HepG2 (cell line): ENCODE measurements at regions not wholly inside any gene's neighbourhood (a gene's known extent, or its start where the extent isn't known, plus 50 kb on each side); places are given as distances from the start of the nearest gene placed in this dataset.

Source experiments
- EP300 ChIP-seq, 3 experiments: sonication (generic) in 1 of 3; formaldehyde crosslinking in 1 of 3; IDR thresholded peaks; 2 replicates each; pipeline versions ENCODE4 v1.5.1 to v1.6.1; 2011 to 2020; ENCODE audit warnings: low read depth in 2 of 3, low read length in 2 of 3, borderline replicate concordance in 1 of 3, improper control_type of control experiment in 1 of 3, mild to moderate bottlenecking in 1 of 3, missing genetic modification reagents in 1 of 3, moderate library complexity in 1 of 3
- GABPA ChIP-seq, 2 experiments: IDR thresholded peaks; 2 replicates each; pipeline ENCODE4 v1.6.1; 2011 to 2016; ENCODE audit warnings: low read depth in 2 of 2, low read length in 1 of 2, missing biosample characterization in 1 of 2, missing genetic modification characterization in 1 of 2
- HNRNPL ChIP-seq: fragments of 200-400 bp; formaldehyde crosslinking; IDR thresholded peaks from 2 replicates; pipeline ENCODE4 v1.6.1; 2017; ENCODE audit warnings: mild to moderate bottlenecking, low read depth, low read length
- MYC ChIP-seq: sonication (generic); formaldehyde crosslinking; IDR thresholded peaks from 2 replicates; pipeline ENCODE4 v1.9.0; 2021; ENCODE audit warnings: missing genetic modification reagents, borderline replicate concordance
- MZF1 ChIP-seq: sonication (generic); formaldehyde crosslinking; IDR thresholded peaks from 2 replicates; pipeline ENCODE4 v1.8.1; 2023; ENCODE audit warnings: mild to moderate bottlenecking, missing genetic modification reagents, borderline replicate concordance
- RBAK ChIP-seq: sonication (generic); formaldehyde crosslinking; IDR thresholded peaks from 2 replicates; pipeline ENCODE4 v1.5.1; 2020; ENCODE audit warnings: mild to moderate bottlenecking, missing genetic modification reagents
- ZBTB49 ChIP-seq: sonication (generic); formaldehyde crosslinking; IDR thresholded peaks from 2 replicates; pipeline ENCODE4 v1.4.0; 2020; ENCODE audit warnings: missing genetic modification reagents, borderline replicate concordance
- TF ChIP-seq, protein P1 (sequence below): sonication (generic); formaldehyde crosslinking; IDR thresholded peaks from 2 replicates; pipeline ENCODE4 v1.5.0; 2020; ENCODE audit warnings: mild to moderate bottlenecking, missing genetic modification reagents, moderate library complexity

DNA sequence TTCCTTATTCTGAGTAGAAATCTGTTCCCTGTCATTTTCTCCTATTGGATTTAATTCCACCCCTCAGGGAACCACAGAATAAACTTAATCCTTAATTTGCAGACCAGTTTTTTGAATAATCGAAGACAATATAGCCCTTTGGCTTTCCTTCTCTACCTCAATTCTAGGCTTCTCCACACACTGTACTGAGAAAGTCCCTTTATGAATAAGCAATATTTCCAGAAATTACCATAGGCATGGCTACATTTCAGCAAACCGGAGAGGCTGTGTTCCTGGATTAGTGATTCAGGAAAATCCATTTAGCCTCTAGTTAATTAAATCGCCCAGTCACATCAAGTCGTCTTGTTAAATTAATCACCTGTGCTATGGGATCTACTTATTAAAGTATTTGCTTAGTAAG, 125.1 kb downstream of the ANAPC4 start:
- TF ChIP-seq RBAK (no peak), GABPA (IDR thresholded peaks at IDR 0.05; ENCODE audit: low read depth, low read length) (no peak), GABPA (CRISPR knock-in tag; IDR thresholded peaks at IDR 0.05; ENCODE audit: low read depth) (no peak), HNRNPL (no peak), EP300 (IDR thresholded peaks at IDR 0.05; ENCODE audit: low read depth in 2 of 2, low read length in 2 of 2) (no peak), EP300 (CRISPR knock-in tag; IDR thresholded peaks at IDR 0.05; ENCODE audit: borderline replicate concordance) (no peak), MZF1 (CRISPR knock-in tag) (no peak), ZBTB49 (CRISPR knock-in tag) (no peak), MYC (CRISPR knock-in tag) (no peak)
- TF ChIP-seq, protein P1, sequence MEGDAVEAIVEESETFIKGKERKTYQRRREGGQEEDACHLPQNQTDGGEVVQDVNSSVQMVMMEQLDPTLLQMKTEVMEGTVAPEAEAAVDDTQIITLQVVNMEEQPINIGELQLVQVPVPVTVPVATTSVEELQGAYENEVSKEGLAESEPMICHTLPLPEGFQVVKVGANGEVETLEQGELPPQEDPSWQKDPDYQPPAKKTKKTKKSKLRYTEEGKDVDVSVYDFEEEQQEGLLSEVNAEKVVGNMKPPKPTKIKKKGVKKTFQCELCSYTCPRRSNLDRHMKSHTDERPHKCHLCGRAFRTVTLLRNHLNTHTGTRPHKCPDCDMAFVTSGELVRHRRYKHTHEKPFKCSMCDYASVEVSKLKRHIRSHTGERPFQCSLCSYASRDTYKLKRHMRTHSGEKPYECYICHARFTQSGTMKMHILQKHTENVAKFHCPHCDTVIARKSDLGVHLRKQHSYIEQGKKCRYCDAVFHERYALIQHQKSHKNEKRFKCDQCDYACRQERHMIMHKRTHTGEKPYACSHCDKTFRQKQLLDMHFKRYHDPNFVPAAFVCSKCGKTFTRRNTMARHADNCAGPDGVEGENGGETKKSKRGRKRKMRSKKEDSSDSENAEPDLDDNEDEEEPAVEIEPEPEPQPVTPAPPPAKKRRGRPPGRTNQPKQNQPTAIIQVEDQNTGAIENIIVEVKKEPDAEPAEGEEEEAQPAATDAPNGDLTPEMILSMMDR (CRISPR knock-in tag): no peak
